Right ventricle myocardium inferior (tissue), 1 donor: ENCODE measurements at regions not wholly inside any gene's neighbourhood (a gene's known extent, or its start where the extent isn't known, plus 50 kb on each side); places are given as distances from the start of the nearest gene placed in this dataset.
"Not testable (repeated sequence)": the region's sequence is repeated elsewhere in the genome, so short reads cannot be mapped to it uniquely, and the experiment has no call there.

Experiments
- ATAC-seq: fragments of 200-7000 bp; cut with Tn5 transposase; one replicate; pipeline ENCODE4 v1.9.1; 2020; ENCODE audit warnings: mild to moderate bottlenecking, moderate library complexity
- DNase-seq: peaks from one replicate; pipeline ENCODE4 v3.0.0; 2021; ENCODE audit errors: missing footprints
- intact Hi-C: fragments of 100-400 bp; cut with DNase I; formaldehyde crosslinking; loops from one replicate; pipeline ENCODE4 v1.11.0; 2022
- donor health status: DM: no; HTN: yes; CAD: no; lungs with severe emphysema.

- intact Hi-C loops, result no loop called here
- DNase-seq (no peak), ATAC-seq (peak; percentile 89)
Observed at GRCh38 chr12:82300611-82301010, 57.6 kb downstream of the CCDC59 start.

- intact Hi-C loops, result no loop called here
- ATAC-seq (no peak), DNase-seq (no peak)
Observed at GRCh38 chr12:82299319-82300025, 58.7 kb downstream of the CCDC59 start.

- no peak for ATAC-seq
- intact Hi-C loops, result no loop called here
- no peak for DNase-seq
Observed at GRCh38 chr12:82290415-82290814, 67.8 kb downstream of the CCDC59 start.

- intact Hi-C loops, DNase-seq, ATAC-seq: not testable (repeated sequence)
Observed at GRCh38 chr12:82281335-82281734, 76.9 kb downstream of the CCDC59 start.

- no peak for DNase-seq
- no peak for ATAC-seq
- intact Hi-C loops, result no loop called here
Observed at GRCh38 chr12:82279536-82280058, 78.6 kb downstream of the CCDC59 start.

GRCh38 chr12:82277582-82277981 is 80.6 kb downstream of the CCDC59 start:
- DNase-seq, result no peak
- no peak for ATAC-seq
- intact Hi-C loops, result no loop called here

- intact Hi-C loops, result no loop called here
- ATAC-seq, result no peak
- no peak for DNase-seq
Observed at GRCh38 chr12:82242729-82243128, 115.5 kb downstream of the CCDC59 start.

- ATAC-seq (no peak), DNase-seq (no peak)
- intact Hi-C loops, result no loop called here
Observed at GRCh38 chr12:82225871-82226270, 132.3 kb downstream of the CCDC59 start.

- DNase-seq (no peak), ATAC-seq (no peak)
- intact Hi-C loops, result no loop called here
Observed at GRCh38 chr12:82223426-82223825, 134.8 kb downstream of the CCDC59 start.

GRCh38 chr12:82216475-82216874 is 141.7 kb downstream of the CCDC59 start:
- intact Hi-C loops, result no loop called here
- no peak for ATAC-seq

GRCh38 chr12:82213761-82214160 is 144.4 kb downstream of the CCDC59 start:
- DNase-seq, result no peak
- intact Hi-C loops, result no loop called here
- ATAC-seq, result no peak

More at GRCh38 chr12:82216475-82216874, 141.7 kb downstream of the CCDC59 start:
- no peak for DNase-seq

- ATAC-seq (no peak), DNase-seq (no peak)
- intact Hi-C loops, result no loop called here
Observed at GRCh38 chr12:82210882-82211281, 147.3 kb downstream of the CCDC59 start.

- DNase-seq, result no peak
- intact Hi-C loops, result no loop called here
- ATAC-seq, result no peak
Observed at GRCh38 chr12:82209533-82209932, 148.7 kb downstream of the CCDC59 start.

- intact Hi-C loops, result no loop called here
- DNase-seq (no peak), ATAC-seq (no peak)
Observed at GRCh38 chr12:82207556-82207955, 150.6 kb downstream of the CCDC59 start.

- no peak for DNase-seq
- intact Hi-C loops, result no loop called here
- no peak for ATAC-seq
Observed at GRCh38 chr12:82203086-82203485, 155.1 kb downstream of the CCDC59 start.

GRCh38 chr12:82187595-82187994 is 170.6 kb downstream of the CCDC59 start:
- no peak for ATAC-seq

GRCh38 chr12:82187011-82187410 is 171.2 kb downstream of the CCDC59 start:
- ATAC-seq (no peak), DNase-seq (no peak)
- intact Hi-C loops, result no loop called here

More at GRCh38 chr12:82187595-82187994, 170.6 kb downstream of the CCDC59 start:
- intact Hi-C loops, result no loop called here
- DNase-seq, result no peak

GRCh38 chr12:82186282-82186681 is 171.9 kb downstream of the CCDC59 start:
- no peak for DNase-seq
- ATAC-seq, result no peak
- intact Hi-C loops, result no loop called here

GRCh38 chr12:82184844-82185243 is 173.3 kb downstream of the CCDC59 start:
- DNase-seq (no peak), ATAC-seq (no peak)
- intact Hi-C loops, result no loop called here

GRCh38 chr12:82182601-82183190 is 175.5 kb downstream of the CCDC59 start:
- ATAC-seq (no peak), DNase-seq (no peak)
- intact Hi-C loops, result no loop called here
